Fibroblast of mammary gland (primary cell): ENCODE measurements at regions not wholly inside any gene's neighbourhood (a gene's known extent, or its start where the extent isn't known, plus 50 kb on each side); places are given as distances from the start of the nearest gene placed in this dataset.
A peak's percentile ranks its signal among the peaks of the same experiment; 100 is the strongest.

ENCODE experiments used
- DNase-seq: peaks from one replicate; pipeline ENCODE4 v3.0.0-alpha.2; 2010; ENCODE audit warnings: low read depth
- H3K4me3 ChIP-seq: 2 replicates; pipeline ENCODE4 v1.5.1; 2011; ENCODE audit warnings: low read depth, mild to moderate bottlenecking, low read length, moderate library complexity; ENCODE audit not compliant: control insufficient read depth
- TF ChIP-seq, protein P1 (sequence below): conservative IDR thresholded peaks from 2 replicates; pipeline ENCODE4 v1.5.1; 2011; ENCODE audit warnings: low read depth, low read length, inconsistent platforms; ENCODE audit not compliant: control insufficient read depth, insufficient read depth

DNA sequence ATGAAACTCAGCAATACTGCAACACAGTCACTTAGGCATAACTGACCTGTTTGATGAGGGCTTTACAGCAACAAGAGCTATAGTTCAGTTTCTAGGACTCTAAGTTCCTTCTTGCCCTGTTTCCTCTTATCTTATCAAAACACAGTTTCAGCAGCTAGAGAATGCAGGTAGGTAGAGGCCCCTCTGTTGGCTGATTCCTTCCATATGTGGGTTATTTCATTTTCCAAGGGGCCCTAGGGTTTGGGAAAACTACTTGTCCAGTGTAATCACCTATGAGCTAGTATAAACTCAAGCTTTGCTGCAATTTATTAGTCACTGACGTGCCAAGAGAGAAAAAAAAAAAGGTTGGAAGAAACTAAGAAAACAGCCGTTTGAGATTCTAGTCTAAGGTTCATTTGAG is 607.7 kb upstream of the USP24 start:
- no peak for DNase-seq
- TF ChIP-seq, protein P1, sequence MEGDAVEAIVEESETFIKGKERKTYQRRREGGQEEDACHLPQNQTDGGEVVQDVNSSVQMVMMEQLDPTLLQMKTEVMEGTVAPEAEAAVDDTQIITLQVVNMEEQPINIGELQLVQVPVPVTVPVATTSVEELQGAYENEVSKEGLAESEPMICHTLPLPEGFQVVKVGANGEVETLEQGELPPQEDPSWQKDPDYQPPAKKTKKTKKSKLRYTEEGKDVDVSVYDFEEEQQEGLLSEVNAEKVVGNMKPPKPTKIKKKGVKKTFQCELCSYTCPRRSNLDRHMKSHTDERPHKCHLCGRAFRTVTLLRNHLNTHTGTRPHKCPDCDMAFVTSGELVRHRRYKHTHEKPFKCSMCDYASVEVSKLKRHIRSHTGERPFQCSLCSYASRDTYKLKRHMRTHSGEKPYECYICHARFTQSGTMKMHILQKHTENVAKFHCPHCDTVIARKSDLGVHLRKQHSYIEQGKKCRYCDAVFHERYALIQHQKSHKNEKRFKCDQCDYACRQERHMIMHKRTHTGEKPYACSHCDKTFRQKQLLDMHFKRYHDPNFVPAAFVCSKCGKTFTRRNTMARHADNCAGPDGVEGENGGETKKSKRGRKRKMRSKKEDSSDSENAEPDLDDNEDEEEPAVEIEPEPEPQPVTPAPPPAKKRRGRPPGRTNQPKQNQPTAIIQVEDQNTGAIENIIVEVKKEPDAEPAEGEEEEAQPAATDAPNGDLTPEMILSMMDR: no peak
- no peak overlapping the region for H3K4me3 ChIP-seq

DNA sequence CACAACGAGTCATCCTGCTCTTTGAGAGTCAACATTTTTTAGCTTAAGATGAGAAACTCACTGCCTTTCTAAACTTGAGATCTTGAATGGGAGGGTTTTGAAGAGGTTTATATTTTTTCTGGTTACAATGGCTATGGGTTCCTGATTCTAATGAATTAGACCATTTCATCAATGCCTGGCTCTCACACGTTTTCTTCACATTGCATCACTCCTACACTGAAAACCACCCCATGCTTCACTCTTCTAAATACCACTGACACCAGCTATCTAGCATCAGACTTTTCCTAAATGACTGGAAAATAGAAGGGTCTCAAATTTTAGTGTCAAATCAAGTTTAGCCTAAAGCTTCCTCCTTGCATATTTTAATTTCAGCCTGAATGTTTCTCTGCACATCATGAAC is 606.1 kb upstream of the USP24 start:
- DNase-seq: no peak
- TF ChIP-seq, protein P1: no peak
- no peak overlapping the region for H3K4me3 ChIP-seq

DNA sequence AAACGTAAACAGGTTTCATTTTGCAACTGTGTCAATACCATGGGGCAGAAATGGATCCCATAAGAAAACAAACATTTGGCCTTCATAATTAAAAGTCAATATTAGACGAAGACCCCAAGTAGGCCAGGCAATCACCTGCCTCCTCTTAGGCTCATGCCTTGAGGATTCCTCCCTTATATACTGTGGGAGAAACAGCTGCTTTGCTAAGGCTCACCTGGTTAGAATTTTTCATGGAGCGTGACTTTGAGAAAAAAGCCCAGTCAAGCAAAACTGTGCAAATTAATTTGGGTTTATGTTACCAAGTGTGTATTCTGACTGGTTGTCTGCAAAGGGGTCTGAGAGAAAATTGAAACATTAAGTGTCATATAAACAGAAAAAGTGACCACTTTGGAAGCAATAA is 605.3 kb upstream of the USP24 start:
- TF ChIP-seq, protein P1: no peak
- DNase-seq: no peak
- no peak overlapping the region for H3K4me3 ChIP-seq

DNA sequence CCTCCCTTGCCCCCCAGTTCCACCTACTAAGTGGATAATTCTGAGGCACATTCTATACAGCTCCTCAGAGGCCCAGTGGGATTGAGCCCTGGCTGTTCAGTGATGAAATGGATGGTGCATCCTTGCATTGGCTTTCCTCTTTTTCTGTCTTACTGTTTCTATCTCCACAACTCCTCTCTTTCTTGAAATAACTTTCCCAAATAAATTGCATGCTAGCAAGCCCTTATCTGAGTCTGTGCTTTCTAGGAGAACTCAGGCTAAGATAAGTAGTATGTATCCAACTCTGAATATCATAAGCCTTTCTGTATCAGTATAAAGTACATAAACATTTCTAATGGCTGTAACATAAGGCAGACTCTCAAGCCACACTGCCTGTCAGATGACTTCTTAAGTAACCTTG is 603.8 kb upstream of the USP24 start:
- H3K4me3 ChIP-seq: no peak overlapping the region
- DNase-seq: no peak
- TF ChIP-seq, protein P1: no peak

DNA sequence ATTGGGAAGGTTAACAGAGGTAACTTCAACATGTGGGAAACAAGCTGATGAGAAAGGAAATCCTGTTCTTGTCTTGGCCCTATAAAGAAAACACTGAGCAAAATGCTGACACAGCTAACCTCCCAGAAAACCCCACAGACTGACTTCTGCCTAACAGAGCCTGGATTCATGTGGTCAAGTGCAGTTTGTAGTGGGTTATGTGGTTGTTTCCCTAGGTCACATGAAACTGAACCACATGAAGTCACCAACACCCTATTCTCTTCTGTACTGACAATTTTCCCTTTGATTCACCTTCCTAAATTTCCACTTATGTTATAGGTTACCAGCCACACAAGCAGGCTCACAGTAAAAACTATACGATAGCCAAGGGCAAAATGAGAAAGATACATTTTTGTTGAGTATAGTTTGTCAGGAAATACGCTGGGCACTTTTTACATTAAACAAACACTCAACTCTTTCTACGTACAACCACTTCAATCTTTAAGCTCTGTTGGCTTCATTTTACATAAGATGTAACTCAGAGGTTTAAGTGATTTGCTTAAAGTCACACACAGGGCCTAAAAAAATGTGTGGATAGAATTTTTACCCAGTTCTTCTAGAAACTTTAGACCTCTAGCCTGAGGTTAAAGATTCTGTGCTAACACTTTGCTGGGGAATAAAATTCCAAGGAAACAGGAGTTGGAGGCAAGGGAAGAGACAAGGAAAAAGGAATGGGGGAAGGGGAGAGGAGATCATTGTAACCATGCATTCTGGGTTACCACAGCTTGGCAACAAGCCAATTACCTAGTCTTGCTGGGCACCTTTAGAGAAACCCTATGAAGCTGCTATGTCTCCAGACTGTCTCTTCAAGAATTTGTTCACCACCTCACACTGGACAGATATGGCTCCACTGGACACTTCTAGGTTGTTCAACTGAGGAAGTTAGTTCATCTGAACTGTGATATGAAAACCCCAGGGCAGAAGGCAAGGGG is 601.6 kb upstream of the USP24 start:
- TF ChIP-seq, protein P1: no peak
- DNase-seq: peak; percentile 18
- no peak overlapping the region for H3K4me3 ChIP-seq

DNA sequence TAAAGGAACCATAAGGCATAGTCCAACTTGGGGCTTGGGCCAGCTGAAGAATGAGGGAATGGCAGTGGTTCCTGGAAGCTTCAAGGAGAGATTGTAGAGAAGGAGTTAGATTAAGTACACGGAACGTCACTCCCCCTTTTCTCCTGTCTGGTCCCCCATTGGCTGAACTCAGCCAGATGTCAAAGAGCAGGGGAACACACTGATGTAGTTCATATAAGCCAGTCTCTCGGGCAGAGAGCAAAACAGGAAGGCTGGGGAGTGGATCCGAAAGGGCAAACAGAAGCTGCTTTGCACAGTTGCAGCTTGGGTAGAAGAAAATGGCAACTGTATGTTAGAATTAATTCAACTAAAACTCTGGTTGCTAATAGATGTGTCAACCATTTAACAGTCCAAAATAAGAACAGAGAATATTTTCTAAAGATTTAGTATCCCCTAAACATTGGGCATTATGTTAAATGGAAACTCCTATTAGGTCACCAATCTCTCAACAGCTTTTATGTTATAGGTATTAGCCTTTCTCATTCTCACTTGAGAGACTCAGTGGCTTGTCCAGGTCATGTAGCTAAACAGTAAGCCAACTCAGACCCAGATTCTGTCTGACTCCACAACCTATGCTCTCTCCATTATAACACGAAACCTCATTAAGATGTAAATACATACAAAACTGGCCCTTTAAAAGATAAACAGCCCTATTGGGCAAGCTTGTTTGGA is 600.7 kb upstream of the USP24 start:
- no peak overlapping the region for H3K4me3 ChIP-seq
- TF ChIP-seq, protein P1: no peak
- DNase-seq: no peak
